ENCODE measurements at regions not wholly inside any gene's neighbourhood (a gene's known extent, or its start where the extent isn't known, plus 50 kb on each side); places are given as distances from the start of the nearest gene placed in this dataset.

DNA sequence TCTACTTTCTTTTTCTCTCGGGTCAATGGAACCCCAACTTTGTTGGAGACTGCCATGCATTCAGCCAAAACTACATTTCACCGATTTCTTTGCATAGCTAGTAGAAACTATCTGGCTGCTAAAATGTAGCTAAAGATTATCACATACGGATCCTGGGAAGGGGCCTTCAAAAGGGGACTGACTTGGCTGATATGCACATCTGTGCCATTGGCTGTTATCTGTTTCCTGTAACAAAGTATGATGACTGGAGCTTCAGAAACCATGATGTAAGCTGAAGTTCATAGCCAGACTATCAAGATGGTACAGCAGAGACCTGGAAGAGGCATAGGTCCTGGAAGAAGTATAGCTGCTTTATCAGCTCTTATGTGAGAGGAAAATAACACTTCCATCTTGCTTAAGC lies 179.1 kb downstream of the NSUN3 start (continued):
- TF ChIP-seq, protein P1, sequence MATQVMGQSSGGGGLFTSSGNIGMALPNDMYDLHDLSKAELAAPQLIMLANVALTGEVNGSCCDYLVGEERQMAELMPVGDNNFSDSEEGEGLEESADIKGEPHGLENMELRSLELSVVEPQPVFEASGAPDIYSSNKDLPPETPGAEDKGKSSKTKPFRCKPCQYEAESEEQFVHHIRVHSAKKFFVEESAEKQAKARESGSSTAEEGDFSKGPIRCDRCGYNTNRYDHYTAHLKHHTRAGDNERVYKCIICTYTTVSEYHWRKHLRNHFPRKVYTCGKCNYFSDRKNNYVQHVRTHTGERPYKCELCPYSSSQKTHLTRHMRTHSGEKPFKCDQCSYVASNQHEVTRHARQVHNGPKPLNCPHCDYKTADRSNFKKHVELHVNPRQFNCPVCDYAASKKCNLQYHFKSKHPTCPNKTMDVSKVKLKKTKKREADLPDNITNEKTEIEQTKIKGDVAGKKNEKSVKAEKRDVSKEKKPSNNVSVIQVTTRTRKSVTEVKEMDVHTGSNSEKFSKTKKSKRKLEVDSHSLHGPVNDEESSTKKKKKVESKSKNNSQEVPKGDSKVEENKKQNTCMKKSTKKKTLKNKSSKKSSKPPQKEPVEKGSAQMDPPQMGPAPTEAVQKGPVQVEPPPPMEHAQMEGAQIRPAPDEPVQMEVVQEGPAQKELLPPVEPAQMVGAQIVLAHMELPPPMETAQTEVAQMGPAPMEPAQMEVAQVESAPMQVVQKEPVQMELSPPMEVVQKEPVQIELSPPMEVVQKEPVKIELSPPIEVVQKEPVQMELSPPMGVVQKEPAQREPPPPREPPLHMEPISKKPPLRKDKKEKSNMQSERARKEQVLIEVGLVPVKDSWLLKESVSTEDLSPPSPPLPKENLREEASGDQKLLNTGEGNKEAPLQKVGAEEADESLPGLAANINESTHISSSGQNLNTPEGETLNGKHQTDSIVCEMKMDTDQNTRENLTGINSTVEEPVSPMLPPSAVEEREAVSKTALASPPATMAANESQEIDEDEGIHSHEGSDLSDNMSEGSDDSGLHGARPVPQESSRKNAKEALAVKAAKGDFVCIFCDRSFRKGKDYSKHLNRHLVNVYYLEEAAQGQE (IDR thresholded peaks at IDR 0.05; ENCODE audit: unreplicated experiment): no peak
- TF ChIP-seq EZH2 (IDR thresholded peaks at IDR 0.05; ENCODE audit: low read depth, unreplicated experiment): no peak
- TF ChIP-seq ZNF114 (CRISPR knock-in tag; IDR thresholded peaks at IDR 0.05): no peak
- no peak for TF ChIP-seq JUNB (IDR thresholded peaks at IDR 0.05; ENCODE audit: unreplicated experiment)

DNA sequence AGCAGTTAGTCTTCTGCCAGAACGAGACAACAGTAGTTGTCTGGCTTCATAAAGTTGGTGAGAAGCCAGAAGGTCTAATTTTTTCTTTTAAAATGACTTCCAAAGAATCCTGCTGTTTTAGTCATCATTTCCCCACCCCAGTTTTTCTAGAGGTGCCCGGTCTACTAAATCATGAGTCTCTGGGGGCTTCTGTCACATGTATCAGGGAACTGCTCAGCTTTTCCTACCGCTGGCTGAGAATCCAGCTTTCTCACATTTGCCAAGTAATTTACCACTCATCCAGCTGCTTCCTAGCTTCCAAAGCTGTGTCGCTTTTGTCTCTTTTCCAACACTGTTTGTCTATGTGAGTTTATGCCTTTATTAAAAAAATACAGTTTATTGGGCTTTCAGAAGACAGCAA lies 183.3 kb downstream of the NSUN3 start:
- no peak overlapping the region for H3K27ac ChIP-seq (ENCODE audit: low read depth)
- H3K36me3 ChIP-seq (ENCODE audit: insufficient read depth): no peaks in the 10 kb centered on the region
- Mint-ChIP-seq H3K4me3 (no peak overlapping the region), H3K36me3 (ENCODE audit: low read depth) (no peaks in the 10 kb centered on the region), H3K27ac (no peak overlapping the region), H3K9me3 (no peaks in the 10 kb centered on the region; the same call in 2 of the 3 replicates), H3K4me1 (peaks cover 28% of the 10 kb centered on the region), H3K27me3 (ENCODE audit: insufficient read depth, low read depth, poor library complexity) (peaks cover 3% of the 10 kb centered on the region)
- TF ChIP-seq ZNF331 (CRISPR knock-in tag; IDR thresholded peaks at IDR 0.05; ENCODE audit: low read depth) (no peak), NANOG (IDR thresholded peaks at IDR 0.05; ENCODE audit: borderline replicate concordance) (no peak), CREB1 (CRISPR knock-in tag; IDR thresholded peaks at IDR 0.05; ENCODE audit: low read depth) (no peak)
- TF ChIP-seq, protein P2, sequence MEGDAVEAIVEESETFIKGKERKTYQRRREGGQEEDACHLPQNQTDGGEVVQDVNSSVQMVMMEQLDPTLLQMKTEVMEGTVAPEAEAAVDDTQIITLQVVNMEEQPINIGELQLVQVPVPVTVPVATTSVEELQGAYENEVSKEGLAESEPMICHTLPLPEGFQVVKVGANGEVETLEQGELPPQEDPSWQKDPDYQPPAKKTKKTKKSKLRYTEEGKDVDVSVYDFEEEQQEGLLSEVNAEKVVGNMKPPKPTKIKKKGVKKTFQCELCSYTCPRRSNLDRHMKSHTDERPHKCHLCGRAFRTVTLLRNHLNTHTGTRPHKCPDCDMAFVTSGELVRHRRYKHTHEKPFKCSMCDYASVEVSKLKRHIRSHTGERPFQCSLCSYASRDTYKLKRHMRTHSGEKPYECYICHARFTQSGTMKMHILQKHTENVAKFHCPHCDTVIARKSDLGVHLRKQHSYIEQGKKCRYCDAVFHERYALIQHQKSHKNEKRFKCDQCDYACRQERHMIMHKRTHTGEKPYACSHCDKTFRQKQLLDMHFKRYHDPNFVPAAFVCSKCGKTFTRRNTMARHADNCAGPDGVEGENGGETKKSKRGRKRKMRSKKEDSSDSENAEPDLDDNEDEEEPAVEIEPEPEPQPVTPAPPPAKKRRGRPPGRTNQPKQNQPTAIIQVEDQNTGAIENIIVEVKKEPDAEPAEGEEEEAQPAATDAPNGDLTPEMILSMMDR (conservative IDR thresholded peaks at IDR 0.05; ENCODE audit: low read depth in 2 of 2): no peak
- TF ChIP-seq, protein P3, sequence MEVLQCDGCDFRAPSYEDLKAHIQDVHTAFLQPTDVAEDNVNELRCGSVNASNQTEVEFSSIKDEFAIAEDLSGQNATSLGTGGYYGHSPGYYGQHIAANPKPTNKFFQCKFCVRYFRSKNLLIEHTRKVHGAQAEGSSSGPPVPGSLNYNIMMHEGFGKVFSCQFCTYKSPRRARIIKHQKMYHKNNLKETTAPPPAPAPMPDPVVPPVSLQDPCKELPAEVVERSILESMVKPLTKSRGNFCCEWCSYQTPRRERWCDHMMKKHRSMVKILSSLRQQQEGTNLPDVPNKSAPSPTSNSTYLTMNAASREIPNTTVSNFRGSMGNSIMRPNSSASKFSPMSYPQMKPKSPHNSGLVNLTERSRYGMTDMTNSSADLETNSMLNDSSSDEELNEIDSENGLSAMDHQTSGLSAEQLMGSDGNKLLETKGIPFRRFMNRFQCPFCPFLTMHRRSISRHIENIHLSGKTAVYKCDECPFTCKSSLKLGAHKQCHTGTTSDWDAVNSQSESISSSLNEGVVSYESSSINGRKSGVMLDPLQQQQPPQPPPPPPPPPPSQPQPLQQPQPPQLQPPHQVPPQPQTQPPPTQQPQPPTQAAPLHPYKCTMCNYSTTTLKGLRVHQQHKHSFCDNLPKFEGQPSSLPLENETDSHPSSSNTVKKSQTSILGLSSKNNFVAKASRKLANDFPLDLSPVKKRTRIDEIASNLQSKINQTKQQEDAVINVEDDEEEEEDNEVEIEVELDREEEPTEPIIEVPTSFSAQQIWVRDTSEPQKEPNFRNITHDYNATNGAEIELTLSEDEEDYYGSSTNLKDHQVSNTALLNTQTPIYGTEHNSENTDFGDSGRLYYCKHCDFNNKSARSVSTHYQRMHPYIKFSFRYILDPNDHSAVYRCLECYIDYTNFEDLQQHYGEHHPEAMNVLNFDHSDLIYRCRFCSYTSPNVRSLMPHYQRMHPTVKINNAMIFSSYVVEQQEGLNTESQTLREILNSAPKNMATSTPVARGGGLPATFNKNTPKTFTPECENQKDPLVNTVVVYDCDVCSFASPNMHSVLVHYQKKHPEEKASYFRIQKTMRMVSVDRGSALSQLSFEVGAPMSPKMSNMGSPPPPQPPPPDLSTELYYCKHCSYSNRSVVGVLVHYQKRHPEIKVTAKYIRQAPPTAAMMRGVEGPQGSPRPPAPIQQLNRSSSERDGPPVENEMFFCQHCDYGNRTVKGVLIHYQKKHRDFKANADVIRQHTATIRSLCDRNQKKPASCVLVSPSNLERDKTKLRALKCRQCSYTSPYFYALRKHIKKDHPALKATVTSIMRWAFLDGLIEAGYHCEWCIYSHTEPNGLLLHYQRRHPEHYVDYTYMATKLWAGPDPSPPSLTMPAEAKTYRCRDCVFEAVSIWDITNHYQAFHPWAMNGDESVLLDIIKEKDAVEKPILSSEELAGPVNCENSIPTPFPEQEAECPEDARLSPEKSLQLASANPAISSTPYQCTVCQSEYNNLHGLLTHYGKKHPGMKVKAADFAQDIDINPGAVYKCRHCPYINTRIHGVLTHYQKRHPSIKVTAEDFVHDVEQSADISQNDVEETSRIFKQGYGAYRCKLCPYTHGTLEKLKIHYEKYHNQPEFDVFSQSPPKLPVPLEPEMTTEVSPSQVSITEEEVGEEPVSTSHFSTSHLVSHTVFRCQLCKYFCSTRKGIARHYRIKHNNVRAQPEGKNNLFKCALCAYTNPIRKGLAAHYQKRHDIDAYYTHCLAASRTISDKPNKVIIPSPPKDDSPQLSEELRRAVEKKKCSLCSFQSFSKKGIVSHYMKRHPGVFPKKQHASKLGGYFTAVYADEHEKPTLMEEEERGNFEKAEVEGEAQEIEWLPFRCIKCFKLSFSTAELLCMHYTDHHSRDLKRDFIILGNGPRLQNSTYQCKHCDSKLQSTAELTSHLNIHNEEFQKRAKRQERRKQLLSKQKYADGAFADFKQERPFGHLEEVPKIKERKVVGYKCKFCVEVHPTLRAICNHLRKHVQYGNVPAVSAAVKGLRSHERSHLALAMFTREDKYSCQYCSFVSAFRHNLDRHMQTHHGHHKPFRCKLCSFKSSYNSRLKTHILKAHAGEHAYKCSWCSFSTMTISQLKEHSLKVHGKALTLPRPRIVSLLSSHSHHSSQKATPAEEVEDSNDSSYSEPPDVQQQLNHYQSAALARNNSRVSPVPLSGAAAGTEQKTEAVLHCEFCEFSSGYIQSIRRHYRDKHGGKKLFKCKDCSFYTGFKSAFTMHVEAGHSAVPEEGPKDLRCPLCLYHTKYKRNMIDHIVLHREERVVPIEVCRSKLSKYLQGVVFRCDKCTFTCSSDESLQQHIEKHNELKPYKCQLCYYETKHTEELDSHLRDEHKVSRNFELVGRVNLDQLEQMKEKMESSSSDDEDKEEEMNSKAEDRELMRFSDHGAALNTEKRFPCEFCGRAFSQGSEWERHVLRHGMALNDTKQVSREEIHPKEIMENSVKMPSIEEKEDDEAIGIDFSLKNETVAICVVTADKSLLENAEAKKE (CRISPR knock-in tag; IDR thresholded peaks at IDR 0.05): no peak
- TF ChIP-seq, protein P4, sequence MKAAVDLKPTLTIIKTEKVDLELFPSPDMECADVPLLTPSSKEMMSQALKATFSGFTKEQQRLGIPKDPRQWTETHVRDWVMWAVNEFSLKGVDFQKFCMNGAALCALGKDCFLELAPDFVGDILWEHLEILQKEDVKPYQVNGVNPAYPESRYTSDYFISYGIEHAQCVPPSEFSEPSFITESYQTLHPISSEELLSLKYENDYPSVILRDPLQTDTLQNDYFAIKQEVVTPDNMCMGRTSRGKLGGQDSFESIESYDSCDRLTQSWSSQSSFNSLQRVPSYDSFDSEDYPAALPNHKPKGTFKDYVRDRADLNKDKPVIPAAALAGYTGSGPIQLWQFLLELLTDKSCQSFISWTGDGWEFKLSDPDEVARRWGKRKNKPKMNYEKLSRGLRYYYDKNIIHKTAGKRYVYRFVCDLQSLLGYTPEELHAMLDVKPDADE (IDR thresholded peaks at IDR 0.05): no peak
- no peaks in the 10 kb centered on the region for H3K9me2 ChIP-seq (ENCODE audit: insufficient read depth)
- H3F3A ChIP-seq (replicated peaks; ENCODE audit: low read depth): no peaks in the 10 kb centered on the region
- peaks cover 21% of the 10 kb centered on the region for H3K4me1 ChIP-seq (ENCODE audit: insufficient read depth)
- DNase-seq (ENCODE audit: low spot score) (no peak), ATAC-seq (no peak)
- no peak overlapping the region for H3K4me3 ChIP-seq
- H3K4me2 ChIP-seq: no peak overlapping the region
- H3K79me2 ChIP-seq (replicated peaks; ENCODE audit: insufficient read depth): no peaks in the 10 kb centered on the region
- H2AFZ ChIP-seq: peak overlapping the region; percentile 57; the same call in 1 of the 2 replicates
- no peaks in the 10 kb centered on the region for H4K20me1 ChIP-seq (replicated peaks; ENCODE audit: insufficient read depth)
- no peaks in the 10 kb centered on the region for H3K27me3 ChIP-seq (ENCODE audit: insufficient read depth)

Measured in GM23338 (cell line).